ENCODE measurements at regions not wholly inside any gene's neighbourhood (a gene's known extent, or its start where the extent isn't known, plus 50 kb on each side); places are given as distances from the start of the nearest gene placed in this dataset.

GRCh38 chr3:107251819-107252218 lies 125.4 kb upstream of the CCDC54 start:
- DNase-seq = no peak

GRCh38 chr3:107256963-107257362 lies 120.3 kb upstream of the CCDC54 start:
- DNase-seq = no peak

- no peak for DNase-seq
These were observed 118.9 kb upstream of the CCDC54 start for GRCh38 chr3:107258300-107258699.

- no peak for DNase-seq
These were observed 117.0 kb upstream of the CCDC54 start for GRCh38 chr3:107260207-107260606.

GRCh38 chr3:107263269-107264021 lies 113.8 kb upstream of the CCDC54 start:
- DNase-seq = no peak

GRCh38 chr3:107264888-107265287 lies 112.4 kb upstream of the CCDC54 start:
- DNase-seq = no peak

- no peak for DNase-seq
These were observed 111.7 kb upstream of the CCDC54 start for GRCh38 chr3:107265526-107265925.

- DNase-seq = no peak
These were observed 108.8 kb upstream of the CCDC54 start for GRCh38 chr3:107268469-107268868.

- DNase-seq = no peak
These were observed 108.1 kb upstream of the CCDC54 start for GRCh38 chr3:107269136-107269535.

- peak; percentile 31 for DNase-seq
These were observed 105.4 kb upstream of the CCDC54 start for GRCh38 chr3:107271787-107272387.

- no peak for DNase-seq
These were observed 104.8 kb upstream of the CCDC54 start for GRCh38 chr3:107272471-107272870.

- no peak for DNase-seq
These were observed 104.4 kb upstream of the CCDC54 start for GRCh38 chr3:107272885-107273284.

- DNase-seq = no peak
These were observed 103.5 kb upstream of the CCDC54 start for GRCh38 chr3:107273771-107274170.

GRCh38 chr3:107275511-107275910 lies 101.7 kb upstream of the CCDC54 start:
- no peak for DNase-seq

GRCh38 chr3:107283948-107284347 lies 93.3 kb upstream of the CCDC54 start:
- DNase-seq = no peak

- DNase-seq = no peak
These were observed 92.6 kb upstream of the CCDC54 start for GRCh38 chr3:107284612-107285011.

- no peak for DNase-seq
These were observed 92.0 kb upstream of the CCDC54 start for GRCh38 chr3:107285197-107285596.

- DNase-seq = no peak
These were observed 87.9 kb upstream of the CCDC54 start for GRCh38 chr3:107289354-107289753.

GRCh38 chr3:107294117-107294516 lies 83.1 kb upstream of the CCDC54 start:
- DNase-seq = no peak

- DNase-seq = no peak
These were observed 79.6 kb upstream of the CCDC54 start for GRCh38 chr3:107297597-107297996.

- no peak for DNase-seq
These were observed 70.0 kb upstream of the CCDC54 start for GRCh38 chr3:107307205-107307604.

GRCh38 chr3:107308716-107309115 lies 68.5 kb upstream of the CCDC54 start:
- no peak for DNase-seq

GRCh38 chr3:107309312-107309711 lies 67.9 kb upstream of the CCDC54 start:
- DNase-seq = no peak

GRCh38 chr3:107313711-107314110 lies 63.5 kb upstream of the CCDC54 start:
- no peak for DNase-seq

GRCh38 chr3:107315141-107315540 lies 62.1 kb upstream of the CCDC54 start:
- DNase-seq = no peak

All from NCI-H146 (cell line).